Bronchial epithelial cell (primary cell): ENCODE measurements at regions not wholly inside any gene's neighbourhood (a gene's known extent, or its start where the extent isn't known, plus 50 kb on each side); places are given as distances from the start of the nearest gene placed in this dataset.
A peak's percentile ranks its signal among the peaks of the same experiment; 100 is the strongest.
"Not testable (repeated sequence)": the region's sequence is repeated elsewhere in the genome, so short reads cannot be mapped to it uniquely, and the experiment has no call there.

ENCODE experiments used
- DNase-seq: peaks from one replicate; pipeline ENCODE4 v3.0.0-alpha.2; 2010; ENCODE audit warnings: low read depth
- FAIRE-seq: peaks from 2 replicates; lab custom pipeline; 2011; peaks lifted over from hg19 to GRCh38; lab: Jason Lieb, UNC
- H3K27me3 ChIP-seq: 2 replicates; pipeline ENCODE4 v1.5.1; 2011; ENCODE audit warnings: low read length; ENCODE audit not compliant: control insufficient read depth, insufficient read depth
- H3K36me3 ChIP-seq: 2 replicates; pipeline ENCODE4 v1.5.1; 2011; ENCODE audit warnings: low read length; ENCODE audit not compliant: control insufficient read depth, insufficient read depth
- H3K4me3 ChIP-seq: 2 replicates; pipeline ENCODE4 v1.5.1; 2011; ENCODE audit warnings: mild to moderate bottlenecking, low read depth, low read length, control low read depth
- TF ChIP-seq, protein P1 (sequence below): IDR thresholded peaks from 2 replicates; pipeline ENCODE4 v1.5.1; 2011; ENCODE audit warnings: mild to moderate bottlenecking, moderate library complexity, low read length, control low read depth, inconsistent platforms; ENCODE audit not compliant: insufficient read depth, severe bottlenecking

DNA sequence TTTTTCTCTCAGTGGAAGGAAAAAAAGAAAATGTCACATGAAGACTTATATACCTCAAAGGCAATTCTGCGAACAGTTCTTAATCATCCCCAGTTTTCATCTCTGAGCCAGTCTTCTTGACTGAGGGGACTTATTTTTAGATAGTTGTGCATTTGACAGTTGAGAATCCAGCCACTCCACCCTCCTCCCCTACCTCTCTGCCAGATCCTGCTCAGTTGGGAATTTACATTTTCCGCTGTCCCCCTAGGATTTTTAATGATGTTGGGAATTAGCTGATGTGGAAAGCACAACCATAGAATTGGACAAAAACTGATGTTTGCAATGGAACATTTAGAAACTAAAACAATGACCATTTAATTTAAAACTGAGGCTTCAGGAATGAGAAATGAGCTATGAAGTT lies 194.3 kb upstream of the PIK3R1 start:
- Histone ChIP-seq H3K4me3 (no peak overlapping the region), H3K36me3 (no peaks in the 10 kb centered on the region), H3K27me3 (no peaks in the 10 kb centered on the region)
- TF ChIP-seq, protein P1, sequence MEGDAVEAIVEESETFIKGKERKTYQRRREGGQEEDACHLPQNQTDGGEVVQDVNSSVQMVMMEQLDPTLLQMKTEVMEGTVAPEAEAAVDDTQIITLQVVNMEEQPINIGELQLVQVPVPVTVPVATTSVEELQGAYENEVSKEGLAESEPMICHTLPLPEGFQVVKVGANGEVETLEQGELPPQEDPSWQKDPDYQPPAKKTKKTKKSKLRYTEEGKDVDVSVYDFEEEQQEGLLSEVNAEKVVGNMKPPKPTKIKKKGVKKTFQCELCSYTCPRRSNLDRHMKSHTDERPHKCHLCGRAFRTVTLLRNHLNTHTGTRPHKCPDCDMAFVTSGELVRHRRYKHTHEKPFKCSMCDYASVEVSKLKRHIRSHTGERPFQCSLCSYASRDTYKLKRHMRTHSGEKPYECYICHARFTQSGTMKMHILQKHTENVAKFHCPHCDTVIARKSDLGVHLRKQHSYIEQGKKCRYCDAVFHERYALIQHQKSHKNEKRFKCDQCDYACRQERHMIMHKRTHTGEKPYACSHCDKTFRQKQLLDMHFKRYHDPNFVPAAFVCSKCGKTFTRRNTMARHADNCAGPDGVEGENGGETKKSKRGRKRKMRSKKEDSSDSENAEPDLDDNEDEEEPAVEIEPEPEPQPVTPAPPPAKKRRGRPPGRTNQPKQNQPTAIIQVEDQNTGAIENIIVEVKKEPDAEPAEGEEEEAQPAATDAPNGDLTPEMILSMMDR: no peak
- DNase-seq: no peak
- FAIRE-seq: no peak

DNA sequence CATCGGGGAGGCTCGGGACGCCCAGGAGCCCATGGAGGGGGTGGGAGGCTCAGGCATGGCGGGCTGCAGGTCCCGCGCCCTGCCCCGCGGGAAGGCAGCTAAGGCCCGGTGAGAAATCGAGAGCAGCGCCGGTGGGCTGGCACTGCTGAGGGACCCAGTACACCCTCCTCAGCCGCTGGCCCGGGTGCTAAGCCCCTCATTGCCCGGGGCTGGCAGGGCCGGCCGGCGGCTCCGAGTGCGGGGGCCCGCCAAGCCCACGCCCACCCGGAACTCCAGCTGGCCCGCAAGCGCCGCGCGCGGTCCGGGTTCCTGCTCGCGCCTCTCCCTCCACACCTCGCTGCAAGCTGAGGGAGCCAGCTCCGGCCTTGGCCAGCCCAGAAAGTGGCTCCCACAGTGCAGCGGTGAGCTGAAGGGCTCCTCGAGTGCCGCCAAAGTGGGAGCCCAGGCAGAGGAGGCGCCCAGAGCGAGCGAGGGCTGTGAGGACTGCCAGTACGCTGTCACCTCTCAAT lies 195.0 kb upstream of the PIK3R1 start:
- DNase-seq, H3K36me3 ChIP-seq, FAIRE-seq, H3K27me3 ChIP-seq, H3K4me3 ChIP-seq: not testable (repeated sequence)

DNA sequence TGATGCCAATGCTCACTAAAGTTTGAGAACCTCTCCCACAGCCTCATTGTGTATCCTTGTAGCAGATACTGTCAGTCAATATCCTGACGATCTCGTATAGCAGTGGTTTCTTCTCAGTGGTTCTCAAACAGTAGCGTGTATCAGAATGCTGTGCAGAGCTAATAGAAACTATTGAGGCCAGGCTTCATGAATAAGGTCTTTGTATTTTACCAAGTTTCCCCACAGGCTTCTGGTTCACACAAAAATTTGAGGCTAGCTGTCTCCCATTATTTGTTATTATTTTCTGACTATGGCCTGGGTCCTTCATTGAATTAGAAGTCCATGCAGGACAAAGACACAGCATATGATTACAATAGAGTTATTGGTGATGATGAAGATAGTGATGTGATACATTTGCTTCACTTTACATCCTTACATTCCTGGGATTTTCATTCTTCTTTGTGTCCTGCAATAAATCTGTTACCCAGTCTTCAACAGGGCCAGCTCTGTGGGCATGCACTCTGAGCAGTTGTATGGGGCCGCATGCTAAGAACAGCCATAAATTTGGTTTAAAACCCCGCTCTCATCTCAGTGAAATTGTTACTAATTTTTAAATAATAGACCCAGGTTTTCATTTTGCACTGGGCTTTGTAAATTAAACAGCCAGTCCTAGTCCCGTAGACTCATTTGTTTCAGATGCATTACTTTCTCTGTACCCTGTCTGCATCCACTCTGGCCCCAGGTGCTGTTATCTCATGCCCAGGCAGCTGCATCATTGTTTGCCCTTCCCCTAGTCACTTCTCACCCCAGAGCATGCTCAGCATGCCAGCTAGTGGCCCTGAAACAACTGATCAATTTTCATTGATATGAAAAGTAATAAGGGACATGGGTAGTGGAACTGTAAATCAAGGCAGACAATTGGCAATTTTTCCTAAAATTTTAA lies 199.9 kb upstream of the PIK3R1 start:
- Histone ChIP-seq H3K27me3 (no peaks in the 10 kb centered on the region), H3K4me3 (no peak overlapping the region), H3K36me3 (no peaks in the 10 kb centered on the region)
- peak; percentile 32 for FAIRE-seq
- no peak for DNase-seq
- TF ChIP-seq, protein P1: no peak

DNA sequence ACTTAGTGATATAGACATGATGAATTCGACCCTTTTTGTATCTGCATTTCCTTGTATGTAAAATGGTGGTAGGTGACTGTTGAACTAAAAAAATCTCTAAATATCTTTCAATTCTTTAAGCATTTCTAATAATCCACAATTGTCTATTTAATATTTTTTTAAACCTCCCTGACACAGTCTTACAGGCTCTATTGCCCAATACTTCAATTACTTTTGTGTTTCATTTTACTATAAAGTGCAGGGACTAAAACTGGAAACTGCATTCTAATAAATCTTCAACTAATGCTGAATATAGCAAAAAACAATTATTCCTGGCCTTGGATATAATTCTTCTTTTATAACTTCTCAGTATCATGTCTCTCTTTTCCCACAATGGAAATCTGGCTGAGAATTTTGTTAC lies 202.7 kb upstream of the PIK3R1 start:
- Histone ChIP-seq H3K4me3 (no peak overlapping the region), H3K36me3 (no peaks in the 10 kb centered on the region), H3K27me3 (no peaks in the 10 kb centered on the region)
- FAIRE-seq: no peak
- TF ChIP-seq, protein P1: no peak
- DNase-seq: no peak

DNA sequence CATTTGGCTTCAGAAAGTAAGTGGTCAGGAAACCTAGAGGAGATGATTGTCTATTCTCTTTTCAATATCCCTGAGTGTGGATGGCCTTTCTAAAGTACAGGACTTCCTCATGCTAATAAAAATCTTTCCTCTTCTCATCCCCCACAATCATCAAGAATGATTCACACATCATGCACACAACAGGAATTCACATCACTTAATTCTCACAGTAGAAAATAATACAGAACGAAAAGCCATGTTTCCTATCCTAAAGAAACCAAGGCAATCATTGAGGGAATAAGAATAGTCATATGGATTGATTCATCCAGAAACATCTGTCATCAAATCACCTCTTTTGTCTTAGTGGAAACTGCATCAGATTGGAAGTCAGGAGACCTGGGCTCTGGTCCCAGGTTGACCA lies 203.1 kb upstream of the PIK3R1 start:
- DNase-seq (peak; percentile 20), FAIRE-seq (no peak)
- Histone ChIP-seq H3K27me3 (no peaks in the 10 kb centered on the region), H3K36me3 (no peaks in the 10 kb centered on the region), H3K4me3 (no peak overlapping the region)
- TF ChIP-seq, protein P1: no peak

DNA sequence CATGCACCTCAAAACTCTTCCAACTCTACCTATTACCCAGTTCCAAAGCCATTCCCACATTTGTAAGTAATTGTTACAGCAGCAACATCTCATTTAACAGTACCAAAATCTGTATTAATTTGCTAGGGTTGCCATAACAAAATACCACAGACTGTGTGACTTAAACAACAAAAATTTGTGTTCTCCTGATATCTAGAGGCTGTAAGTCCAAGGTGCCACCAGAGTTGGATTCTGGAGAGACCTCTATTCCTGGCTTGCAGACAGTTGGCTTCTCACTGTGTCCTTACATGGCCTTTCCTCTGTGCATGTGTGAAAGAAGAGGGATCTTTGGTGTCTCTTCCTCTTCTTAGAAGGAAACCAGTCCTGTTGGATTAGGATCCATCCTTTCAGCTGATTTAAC lies 203.8 kb upstream of the PIK3R1 start:
- Histone ChIP-seq H3K4me3 (no peak overlapping the region), H3K27me3 (no peaks in the 10 kb centered on the region), H3K36me3 (no peaks in the 10 kb centered on the region)
- DNase-seq (no peak), FAIRE-seq (no peak)
- TF ChIP-seq, protein P1: no peak
